GM18868 (cell line): ENCODE measurements at regions not wholly inside any gene's neighbourhood (a gene's known extent, or its start where the extent isn't known, plus 50 kb on each side); places are given as distances from the start of the nearest gene placed in this dataset.
"Not testable (repeated sequence)": the region's sequence is repeated elsewhere in the genome, so short reads cannot be mapped to it uniquely, and the experiment has no call there.

Experiments
- ATAC-seq: cut with Tn5 transposase; IDR thresholded peaks from one replicate; pipeline ENCODE4 v1.9.1; 2021; ENCODE audit warnings: mild to moderate bottlenecking, moderate library complexity; ENCODE audit not compliant: unreplicated experiment

DNA sequence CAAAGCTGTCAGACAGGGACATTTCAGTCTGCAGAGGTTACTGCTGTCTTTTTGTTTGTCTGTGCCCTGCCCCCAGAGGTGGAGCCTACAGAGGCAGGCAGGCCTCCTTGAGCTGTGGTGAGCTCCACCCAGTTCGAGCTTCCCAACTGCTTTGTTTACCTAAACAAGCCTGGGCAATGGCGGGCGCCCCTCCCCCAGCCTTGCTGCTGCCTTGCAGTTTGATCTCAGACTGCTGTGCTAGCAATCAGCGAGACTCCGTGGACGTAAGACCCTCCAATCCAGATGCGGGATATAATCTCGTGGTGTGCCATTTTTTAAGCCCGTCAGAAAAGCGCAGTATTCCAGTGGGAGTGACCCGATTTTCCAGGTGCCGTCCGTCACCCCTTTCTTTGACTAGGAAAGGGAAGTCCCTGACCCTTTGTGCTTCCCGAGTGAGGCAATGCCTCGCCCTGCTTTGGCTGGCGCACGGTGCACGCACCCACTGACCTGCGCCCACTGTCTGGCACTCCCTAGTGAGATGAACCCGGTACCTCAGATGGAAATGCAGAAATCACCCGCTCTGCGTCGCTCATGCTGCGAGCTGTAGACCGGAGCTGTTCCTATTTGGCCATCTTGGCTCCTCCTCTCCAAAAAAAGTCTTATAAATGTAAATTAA, 54.1 kb upstream of the RIMS1 start:
- not testable (repeated sequence) for ATAC-seq
